ENCODE measurements at regions not wholly inside any gene's neighbourhood (a gene's known extent, or its start where the extent isn't known, plus 50 kb on each side); places are given as distances from the start of the nearest gene placed in this dataset.
"Not testable (repeated sequence)": the region's sequence is repeated elsewhere in the genome, so short reads cannot be mapped to it uniquely, and the experiment has no call there.

- Histone ChIP-seq H3K4me1 (ENCODE audit: control insufficient read depth, insufficient read depth, low read length) (no peaks in the 10 kb centered on the region), H3K27me3 (ENCODE audit: control insufficient read depth, insufficient read depth, low read length, poor library complexity, severe bottlenecking) (no peaks in the 10 kb centered on the region), H3K9me3 (ENCODE audit: control insufficient read depth, low read length) (no peaks in the 10 kb centered on the region), H3K4me3 (ENCODE audit: insufficient read depth, low read depth, low read length) (no peak overlapping the region), H3K36me3 (ENCODE audit: control insufficient read depth, insufficient read depth, low read length) (no peaks in the 10 kb centered on the region), H3K27ac (ENCODE audit: insufficient read depth, low read depth, low read length, poor library complexity, severe bottlenecking) (no peak overlapping the region)
- 70 to 88% methylated on average over 1 of the region's 1 CpG for WGBS, 2 experiments
These were observed 209.6 kb upstream of the DPYD start for GRCh38 chr1:98130408-98130807.

- H3K4me1 ChIP-seq (ENCODE audit: control insufficient read depth, insufficient read depth, low read length): no peaks in the 10 kb centered on the region
- no peak overlapping the region for H3K4me3 ChIP-seq (ENCODE audit: insufficient read depth, low read depth, low read length)
- no peaks in the 10 kb centered on the region for H3K27me3 ChIP-seq (ENCODE audit: control insufficient read depth, insufficient read depth, low read length, poor library complexity, severe bottlenecking)
- H3K9me3 ChIP-seq (ENCODE audit: control insufficient read depth, low read length): no peaks in the 10 kb centered on the region
- H3K36me3 ChIP-seq (ENCODE audit: control insufficient read depth, insufficient read depth, low read length): no peaks in the 10 kb centered on the region
- WGBS, 2 experiments: 85 to 100% methylated on average over 1 of the region's 1 CpG
- no peak overlapping the region for H3K27ac ChIP-seq (ENCODE audit: insufficient read depth, low read depth, low read length, poor library complexity, severe bottlenecking)
These were observed 208.7 kb upstream of the DPYD start for GRCh38 chr1:98129491-98129890.

GRCh38 chr1:98126740-98127139 lies 205.9 kb upstream of the DPYD start:
- H3K4me3 ChIP-seq (ENCODE audit: insufficient read depth, low read depth, low read length): no peak overlapping the region
- no peaks in the 10 kb centered on the region for H3K4me1 ChIP-seq (ENCODE audit: control insufficient read depth, insufficient read depth, low read length)
- no peak overlapping the region for H3K27ac ChIP-seq (ENCODE audit: insufficient read depth, low read depth, low read length, poor library complexity, severe bottlenecking)
- H3K9me3 ChIP-seq (ENCODE audit: control insufficient read depth, low read length): no peaks in the 10 kb centered on the region
- H3K27me3 ChIP-seq (ENCODE audit: control insufficient read depth, insufficient read depth, low read length, poor library complexity, severe bottlenecking): no peaks in the 10 kb centered on the region
- no peaks in the 10 kb centered on the region for H3K36me3 ChIP-seq (ENCODE audit: control insufficient read depth, insufficient read depth, low read length)

- no peaks in the 10 kb centered on the region for H3K36me3 ChIP-seq (ENCODE audit: control insufficient read depth, insufficient read depth, low read length)
- no peak overlapping the region for H3K27ac ChIP-seq (ENCODE audit: insufficient read depth, low read depth, low read length, poor library complexity, severe bottlenecking)
- no peaks in the 10 kb centered on the region for H3K4me1 ChIP-seq (ENCODE audit: control insufficient read depth, insufficient read depth, low read length)
- H3K4me3 ChIP-seq (ENCODE audit: insufficient read depth, low read depth, low read length): no peak overlapping the region
- no peaks in the 10 kb centered on the region for H3K9me3 ChIP-seq (ENCODE audit: control insufficient read depth, low read length)
- 0% methylated on average over 1 of the region's 1 CpG for WGBS, 2 experiments
- H3K27me3 ChIP-seq (ENCODE audit: control insufficient read depth, insufficient read depth, low read length, poor library complexity, severe bottlenecking): no peaks in the 10 kb centered on the region
These were observed 200.8 kb upstream of the DPYD start for GRCh38 chr1:98121646-98122045.

- H3K9me3 ChIP-seq (ENCODE audit: control insufficient read depth, low read length): no peaks in the 10 kb centered on the region
- no CpG with 5 or more reads among the region's 1 CpG for WGBS, 2 experiments
- H3K27me3 ChIP-seq (ENCODE audit: control insufficient read depth, insufficient read depth, low read length, poor library complexity, severe bottlenecking): no peaks in the 10 kb centered on the region
- H3K4me3 ChIP-seq (ENCODE audit: insufficient read depth, low read depth, low read length): no peak overlapping the region
- no peaks in the 10 kb centered on the region for H3K36me3 ChIP-seq (ENCODE audit: control insufficient read depth, insufficient read depth, low read length)
- H3K27ac ChIP-seq (ENCODE audit: insufficient read depth, low read depth, low read length, poor library complexity, severe bottlenecking): no peak overlapping the region
- no peaks in the 10 kb centered on the region for H3K4me1 ChIP-seq (ENCODE audit: control insufficient read depth, insufficient read depth, low read length)
These were observed 199.0 kb upstream of the DPYD start for GRCh38 chr1:98119796-98120195.

- Histone ChIP-seq H3K36me3 (ENCODE audit: control insufficient read depth, insufficient read depth, low read length) (no peaks in the 10 kb centered on the region), H3K27ac (ENCODE audit: insufficient read depth, low read depth, low read length, poor library complexity, severe bottlenecking) (no peak overlapping the region), H3K4me3 (ENCODE audit: insufficient read depth, low read depth, low read length) (no peak overlapping the region), H3K27me3 (ENCODE audit: control insufficient read depth, insufficient read depth, low read length, poor library complexity, severe bottlenecking) (no peaks in the 10 kb centered on the region), H3K9me3 (ENCODE audit: control insufficient read depth, low read length) (no peaks in the 10 kb centered on the region), H3K4me1 (ENCODE audit: control insufficient read depth, insufficient read depth, low read length) (no peaks in the 10 kb centered on the region)
- WGBS, 2 experiments: no CpG with 5 or more reads among the region's 1 CpG
These were observed 193.0 kb upstream of the DPYD start for GRCh38 chr1:98113811-98114210.

GRCh38 chr1:98112626-98113025 lies 191.8 kb upstream of the DPYD start:
- no peaks in the 10 kb centered on the region for H3K9me3 ChIP-seq (ENCODE audit: control insufficient read depth, low read length)
- H3K4me1 ChIP-seq (ENCODE audit: control insufficient read depth, insufficient read depth, low read length): no peaks in the 10 kb centered on the region
- H3K4me3 ChIP-seq (ENCODE audit: insufficient read depth, low read depth, low read length): no peak overlapping the region
- no peaks in the 10 kb centered on the region for H3K27me3 ChIP-seq (ENCODE audit: control insufficient read depth, insufficient read depth, low read length, poor library complexity, severe bottlenecking)
- no peaks in the 10 kb centered on the region for H3K36me3 ChIP-seq (ENCODE audit: control insufficient read depth, insufficient read depth, low read length)
- 78 to 94% methylated on average over 1 to 2 of the region's 2 CpGs for WGBS, 2 experiments
- no peak overlapping the region for H3K27ac ChIP-seq (ENCODE audit: insufficient read depth, low read depth, low read length, poor library complexity, severe bottlenecking)

GRCh38 chr1:98110674-98111073 lies 189.8 kb upstream of the DPYD start:
- H3K4me3 ChIP-seq (ENCODE audit: insufficient read depth, low read depth, low read length): no peak overlapping the region
- H3K9me3 ChIP-seq (ENCODE audit: control insufficient read depth, low read length): no peaks in the 10 kb centered on the region
- H3K27me3 ChIP-seq (ENCODE audit: control insufficient read depth, insufficient read depth, low read length, poor library complexity, severe bottlenecking): no peaks in the 10 kb centered on the region
- no peak overlapping the region for H3K27ac ChIP-seq (ENCODE audit: insufficient read depth, low read depth, low read length, poor library complexity, severe bottlenecking)
- H3K36me3 ChIP-seq (ENCODE audit: control insufficient read depth, insufficient read depth, low read length): no peaks in the 10 kb centered on the region
- no peaks in the 10 kb centered on the region for H3K4me1 ChIP-seq (ENCODE audit: control insufficient read depth, insufficient read depth, low read length)

GRCh38 chr1:98108378-98108777 lies 187.5 kb upstream of the DPYD start:
- H3K27me3 ChIP-seq (ENCODE audit: control insufficient read depth, insufficient read depth, low read length, poor library complexity, severe bottlenecking); H3K9me3 ChIP-seq (ENCODE audit: control insufficient read depth, low read length); H3K36me3 ChIP-seq (ENCODE audit: control insufficient read depth, insufficient read depth, low read length); H3K4me3 ChIP-seq (ENCODE audit: insufficient read depth, low read depth, low read length); H3K27ac ChIP-seq (ENCODE audit: insufficient read depth, low read depth, low read length, poor library complexity, severe bottlenecking); H3K4me1 ChIP-seq (ENCODE audit: control insufficient read depth, insufficient read depth, low read length): not testable (repeated sequence)
- 87 to 100% methylated on average over 1 of the region's 1 CpG for WGBS, 2 experiments

- whole genome bisulfite sequencing, 2 experiments: 80 to 100% methylated on average over 1 of the region's 1 CpG
- H3K4me1 ChIP-seq (ENCODE audit: control insufficient read depth, insufficient read depth, low read length): no peaks in the 10 kb centered on the region
- no peaks in the 10 kb centered on the region for H3K36me3 ChIP-seq (ENCODE audit: control insufficient read depth, insufficient read depth, low read length)
- H3K27ac ChIP-seq (ENCODE audit: insufficient read depth, low read depth, low read length, poor library complexity, severe bottlenecking): no peak overlapping the region
- no peaks in the 10 kb centered on the region for H3K27me3 ChIP-seq (ENCODE audit: control insufficient read depth, insufficient read depth, low read length, poor library complexity, severe bottlenecking)
- no peaks in the 10 kb centered on the region for H3K9me3 ChIP-seq (ENCODE audit: control insufficient read depth, low read length)
- H3K4me3 ChIP-seq (ENCODE audit: insufficient read depth, low read depth, low read length): no peak overlapping the region
These were observed 186.4 kb upstream of the DPYD start for GRCh38 chr1:98107256-98107655.

GRCh38 chr1:98104289-98104688 lies 183.5 kb upstream of the DPYD start:
- H3K27me3 ChIP-seq (ENCODE audit: control insufficient read depth, insufficient read depth, low read length, poor library complexity, severe bottlenecking): no peaks in the 10 kb centered on the region
- no peaks in the 10 kb centered on the region for H3K36me3 ChIP-seq (ENCODE audit: control insufficient read depth, insufficient read depth, low read length)
- H3K27ac ChIP-seq (ENCODE audit: insufficient read depth, low read depth, low read length, poor library complexity, severe bottlenecking): no peak overlapping the region
- 91% methylated on average over 3 of the region's 3 CpGs for WGBS, 2 experiments
- no peaks in the 10 kb centered on the region for H3K9me3 ChIP-seq (ENCODE audit: control insufficient read depth, low read length)
- no peak overlapping the region for H3K4me3 ChIP-seq (ENCODE audit: insufficient read depth, low read depth, low read length)
- no peaks in the 10 kb centered on the region for H3K4me1 ChIP-seq (ENCODE audit: control insufficient read depth, insufficient read depth, low read length)
